Keratinocyte (primary cell): ENCODE measurements at regions not wholly inside any gene's neighbourhood (a gene's known extent, or its start where the extent isn't known, plus 50 kb on each side); places are given as distances from the start of the nearest gene placed in this dataset.

ENCODE experiments used
- CTCF ChIP-seq, 3 experiments: IDR thresholded peaks in 1 of 3; conservative IDR thresholded peaks in 1 of 3; optimal IDR thresholded peaks in 1 of 3; 2 replicates in 2 of 3; 3 replicates in 1 of 3; pipeline versions ENCODE3 to v1.5.1; 2011; ENCODE audit warnings: low read length in 3 of 3, mild to moderate bottlenecking in 3 of 3, moderate library complexity in 2 of 3, control low read depth in 1 of 3, inconsistent platforms in 1 of 3; ENCODE audit not compliant: insufficient read depth in 2 of 3; ENCODE audit errors: extremely low read depth in 1 of 3
- EZH2 ChIP-seq: IDR thresholded peaks from one replicate; pipeline ENCODE4 v1.6.1; 2012; ENCODE audit warnings: inconsistent platforms, mild to moderate bottlenecking, low read length, moderate library complexity

- TF ChIP-seq CTCF (optimal IDR thresholded peaks at IDR 0.05 in 1 of 3, IDR thresholded peaks at IDR 0.05 in 1 of 3, conservative IDR thresholded peaks at IDR 0.05 in 1 of 3; ENCODE audit: extremely low read depth in 1 of 3, insufficient read depth in 2 of 3, low read length in 3 of 3) (no peak), EZH2 (no peak)
Observed at GRCh38 chr17:22518185-22518584, 825.9 kb downstream of the KCNJ18 start.
